Stimulated activated CD8-positive, alpha-beta memory T cell treated with anti-CD3 and anti-CD28 coated beads, Interleukin-4, amount 100 ng/mL, for 24 hours (primary cell): ENCODE measurements at regions not wholly inside any gene's neighbourhood (a gene's known extent, or its start where the extent isn't known, plus 50 kb on each side); places are given as distances from the start of the nearest gene placed in this dataset.
A peak's percentile ranks its signal among the peaks of the same experiment; 100 is the strongest.
"Not testable (repeated sequence)": the region's sequence is repeated elsewhere in the genome, so short reads cannot be mapped to it uniquely, and the experiment has no call there.

ENCODE experiments used
- DNase-seq: peaks from one replicate; pipeline ENCODE4 v3.0.0-alpha.2; 2020; ENCODE audit warnings: low read depth

DNA sequence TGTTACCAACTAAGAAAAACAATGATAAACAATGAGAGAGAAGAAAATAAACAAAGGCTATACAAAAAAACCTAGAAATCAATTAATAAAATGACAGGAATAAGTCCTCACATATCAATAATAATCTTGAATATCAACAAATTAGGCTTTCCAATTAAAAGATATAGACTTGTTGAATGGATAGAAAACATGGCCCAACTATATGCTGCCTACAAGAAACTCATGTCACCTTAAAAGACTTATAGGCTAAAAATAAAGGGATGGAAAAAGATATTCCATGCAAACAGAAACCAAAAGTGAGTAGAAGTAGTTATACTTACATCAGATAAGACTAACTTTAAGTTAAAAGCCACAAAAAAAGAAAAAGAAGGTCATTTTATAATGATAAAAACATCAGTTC lies 183.9 kb downstream of the MYRFL start:
- DNase-seq, result no peak

DNA sequence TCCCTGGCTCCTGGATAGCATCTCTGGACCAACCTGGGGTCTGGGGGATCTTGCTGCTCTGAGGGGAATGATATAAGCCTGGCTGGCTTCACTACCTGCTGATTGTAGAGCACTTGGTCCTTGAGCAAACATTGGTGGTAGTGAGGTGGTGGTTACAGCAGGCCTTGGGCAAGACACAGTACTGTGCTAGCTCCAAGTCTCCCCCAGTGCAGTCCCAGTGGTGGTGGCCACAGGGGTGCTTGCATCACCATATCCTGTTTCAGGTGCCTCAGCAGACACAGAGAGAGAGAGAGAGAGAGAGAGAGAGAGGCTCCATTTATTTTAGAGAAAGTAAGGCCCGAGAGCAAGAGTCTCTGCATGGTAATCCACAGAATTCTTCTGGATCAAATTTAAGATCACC lies 186.3 kb downstream of the MYRFL start:
- DNase-seq, result no peak

GRCh38 chr12:70013016-70013415 lies 188.0 kb downstream of the MYRFL start:
- not testable (repeated sequence) for DNase-seq

DNA sequence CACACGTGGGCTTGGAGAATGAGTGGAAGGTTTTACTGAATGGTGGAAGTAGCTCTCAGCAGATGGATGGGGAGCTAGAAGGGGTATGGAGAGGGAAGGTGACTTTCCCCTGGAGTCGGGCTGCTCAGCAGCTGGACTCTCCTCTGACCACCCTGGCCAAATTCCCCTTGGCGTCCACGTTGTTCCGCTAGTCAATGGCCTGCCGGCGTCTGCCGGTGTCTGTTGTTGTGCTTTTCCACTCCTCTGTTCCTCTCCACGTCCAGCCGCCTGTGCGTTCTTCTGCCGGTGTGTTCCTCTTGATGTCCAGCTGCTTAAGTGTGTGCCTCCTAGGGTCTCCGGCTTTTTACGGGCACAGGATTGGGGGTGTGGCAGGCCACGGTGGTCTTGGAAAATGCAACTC lies 203.5 kb downstream of the MYRFL start:
- DNase-seq, result no peak

- DNase-seq, result no peak
Measured at GRCh38 chr12:70028918-70029317, 203.9 kb downstream of the MYRFL start.

- DNase-seq, result no peak
Measured at GRCh38 chr12:70031046-70031445, 206.0 kb downstream of the MYRFL start.

DNA sequence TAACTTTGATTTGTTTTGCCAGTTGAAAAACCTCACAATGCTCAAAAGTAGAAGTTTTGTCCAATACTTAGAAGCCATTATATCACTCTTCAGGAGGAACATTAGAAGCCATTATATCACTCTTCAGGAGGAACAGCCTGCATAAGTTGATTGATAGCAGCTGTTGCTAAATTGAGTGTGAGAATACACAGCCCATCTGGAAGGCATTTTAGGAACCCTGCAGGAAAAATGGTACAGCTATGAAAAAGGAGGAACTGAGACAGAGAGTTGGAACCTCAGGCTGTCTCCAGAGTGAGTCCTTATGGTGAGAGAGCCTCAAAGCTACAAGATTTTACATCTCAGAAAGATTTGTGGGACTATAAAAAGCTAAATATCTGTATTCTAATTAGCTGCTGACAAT lies 207.0 kb downstream of the MYRFL start:
- DNase-seq, result no peak

- no peak for DNase-seq
Measured at GRCh38 chr12:70033310-70033709, 208.3 kb downstream of the MYRFL start.

- no peak for DNase-seq
Measured at GRCh38 chr12:70040141-70040540, 203.1 kb upstream of the CNOT2 start.

DNA sequence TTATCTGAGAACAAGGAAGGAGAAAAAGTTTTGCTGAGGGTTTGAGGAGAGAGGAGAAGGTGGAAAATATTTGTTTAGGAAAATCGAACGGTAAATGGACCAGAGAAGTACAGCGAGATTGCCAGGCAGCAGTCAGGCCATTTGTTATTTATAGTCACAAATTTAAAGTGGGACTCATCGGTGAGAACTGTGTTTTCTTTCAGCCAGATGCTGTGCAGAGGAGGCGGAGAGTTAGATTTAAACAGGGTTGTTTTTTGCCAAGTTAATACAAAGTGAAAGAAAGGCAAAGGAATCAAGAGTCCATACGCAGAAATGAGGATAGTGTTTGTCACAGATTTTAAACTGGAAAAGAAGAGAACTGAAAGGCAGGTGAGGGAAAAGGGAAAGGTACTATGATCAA lies 200.6 kb upstream of the CNOT2 start:
- DNase-seq, result no peak

- no peak for DNase-seq
Measured at GRCh38 chr12:70043490-70044138, 199.6 kb upstream of the CNOT2 start.

GRCh38 chr12:70044167-70044566 lies 199.1 kb upstream of the CNOT2 start:
- DNase-seq, result no peak

DNA sequence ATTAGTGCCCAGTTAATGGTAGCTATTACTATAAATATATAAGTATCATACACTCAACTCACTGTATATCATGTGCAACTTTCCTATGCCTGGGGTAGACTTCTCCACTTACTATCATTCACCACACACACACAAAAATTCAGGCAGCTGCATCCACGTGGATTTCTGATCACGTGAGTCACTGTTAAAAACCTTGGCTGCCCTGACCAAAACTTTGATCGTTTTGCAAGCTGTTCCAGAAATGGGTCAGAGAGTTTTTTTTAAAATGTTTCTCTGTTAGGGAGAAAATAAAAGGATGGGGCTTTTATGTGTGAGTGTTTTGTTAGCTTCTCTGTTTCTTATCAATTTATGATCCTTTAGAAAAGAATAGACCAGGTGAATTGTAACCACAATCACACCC lies 198.2 kb upstream of the CNOT2 start:
- DNase-seq, result no peak

DNA sequence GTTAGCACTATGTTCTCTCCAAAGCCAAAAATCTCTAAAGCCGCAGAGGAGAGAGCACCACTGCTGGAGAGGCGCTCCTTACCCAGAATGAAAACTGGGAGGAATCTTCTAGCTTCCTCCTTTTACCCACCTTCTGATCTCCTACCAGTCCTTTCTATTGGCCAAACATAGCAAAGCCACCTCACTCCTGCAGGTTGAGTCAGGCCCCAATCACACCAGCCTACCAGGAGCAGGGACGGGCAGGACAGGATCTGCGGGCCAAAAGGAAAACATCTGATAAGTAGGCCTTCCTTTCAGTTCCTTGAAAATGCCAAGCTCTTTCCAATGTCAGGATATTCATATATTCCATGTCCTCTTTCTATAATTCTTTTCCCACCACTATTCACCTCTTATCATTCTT lies 197.7 kb upstream of the CNOT2 start:
- no peak for DNase-seq

DNA sequence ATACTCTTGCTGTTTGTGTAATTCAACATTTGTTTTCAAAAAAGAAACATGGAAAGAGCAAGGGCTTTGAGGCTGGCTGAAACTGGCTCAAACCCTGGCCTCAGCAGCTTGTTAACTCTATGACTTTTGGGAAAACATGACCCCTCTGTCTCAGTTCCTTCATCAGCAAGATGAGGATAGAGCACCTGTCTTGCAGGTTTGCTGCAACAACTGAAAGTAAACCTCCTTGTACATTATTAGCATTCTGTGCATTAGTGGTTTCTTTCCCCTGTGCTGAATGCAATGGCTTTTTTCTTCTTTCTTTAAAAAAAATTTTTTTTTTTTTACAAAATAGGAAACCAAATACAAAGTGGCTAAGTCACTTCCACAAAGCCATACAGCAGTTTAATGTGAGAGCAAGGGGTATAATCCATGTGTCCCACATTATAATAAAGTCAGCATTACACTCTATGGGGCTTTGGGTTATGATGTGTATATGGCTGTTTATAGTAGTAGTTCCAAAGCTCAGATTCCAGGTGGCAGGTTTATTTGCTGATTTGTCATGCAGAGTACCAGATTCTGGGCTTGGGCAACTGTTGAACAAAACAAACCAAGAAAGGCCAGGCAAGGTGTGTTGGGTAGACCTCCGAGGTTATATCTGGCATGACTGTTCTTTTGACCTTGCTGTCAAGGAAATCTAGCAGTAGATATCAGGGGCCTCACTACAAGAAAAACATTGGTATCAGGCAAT lies 194.5 kb upstream of the CNOT2 start:
- no peak for DNase-seq

DNA sequence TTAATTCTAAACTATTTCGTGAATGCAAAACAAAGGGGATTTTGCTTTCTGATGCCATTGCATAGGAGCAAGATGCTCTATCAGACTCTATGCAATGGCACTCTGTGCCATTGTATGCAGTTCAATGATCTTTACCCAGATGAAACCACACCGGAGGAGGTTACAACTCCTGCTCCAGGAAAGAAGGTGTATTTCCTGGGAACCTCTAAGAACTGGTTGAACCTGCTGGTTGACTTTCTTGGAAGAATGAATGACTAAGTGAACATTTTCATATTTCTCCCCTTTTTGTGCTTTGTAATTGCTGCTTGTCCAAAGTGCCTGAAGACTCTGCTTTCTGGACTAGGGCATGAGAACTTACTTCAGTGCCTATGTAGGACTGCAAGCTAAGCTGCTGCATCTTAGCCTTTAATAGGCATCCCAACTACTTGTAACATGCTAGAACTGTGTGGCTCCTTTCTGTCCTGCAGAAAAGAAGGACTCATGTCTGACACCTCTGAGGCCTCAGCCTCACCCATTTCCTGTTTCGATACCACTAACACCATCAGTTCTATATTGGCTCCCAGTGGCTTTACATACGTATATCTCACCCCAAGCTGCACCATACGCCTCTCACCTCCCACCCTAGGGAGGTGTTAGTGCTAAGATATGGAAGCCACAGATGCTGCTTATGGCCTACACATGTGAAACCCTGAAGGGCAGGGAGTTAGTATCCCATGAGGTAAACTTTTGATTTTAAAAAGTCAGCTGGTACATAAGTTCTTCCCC lies 193.5 kb upstream of the CNOT2 start:
- peak; percentile 9 for DNase-seq

GRCh38 chr12:70052476-70052875 lies 190.8 kb upstream of the CNOT2 start:
- DNase-seq, result no peak

DNA sequence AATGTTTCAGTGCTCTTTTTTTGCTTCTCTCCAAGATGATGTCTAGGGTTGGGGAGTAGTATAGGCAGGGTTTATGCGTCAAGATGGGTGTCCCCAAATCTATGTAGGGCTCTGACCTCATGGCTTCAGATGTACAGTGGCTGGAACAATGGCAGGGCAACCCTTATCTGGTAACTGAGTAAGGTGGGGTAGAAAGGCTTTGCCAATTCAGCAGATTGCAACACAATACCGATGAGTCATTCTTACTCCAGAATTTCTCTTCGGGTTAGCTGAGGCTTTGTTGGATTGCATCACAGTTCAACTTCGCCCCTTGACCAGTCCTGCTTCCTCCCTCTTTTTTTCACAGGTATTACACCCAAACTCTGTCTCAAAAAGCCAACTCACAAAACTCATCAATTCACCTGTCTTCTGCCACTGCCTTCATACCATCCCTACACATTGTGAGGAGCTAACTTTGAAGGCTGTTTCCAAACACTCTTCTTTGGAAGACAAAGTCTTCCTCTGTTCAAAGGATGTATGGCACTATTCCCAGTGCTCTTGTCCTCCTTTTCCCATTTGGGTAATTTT lies 190.2 kb upstream of the CNOT2 start:
- DNase-seq, result no peak

DNA sequence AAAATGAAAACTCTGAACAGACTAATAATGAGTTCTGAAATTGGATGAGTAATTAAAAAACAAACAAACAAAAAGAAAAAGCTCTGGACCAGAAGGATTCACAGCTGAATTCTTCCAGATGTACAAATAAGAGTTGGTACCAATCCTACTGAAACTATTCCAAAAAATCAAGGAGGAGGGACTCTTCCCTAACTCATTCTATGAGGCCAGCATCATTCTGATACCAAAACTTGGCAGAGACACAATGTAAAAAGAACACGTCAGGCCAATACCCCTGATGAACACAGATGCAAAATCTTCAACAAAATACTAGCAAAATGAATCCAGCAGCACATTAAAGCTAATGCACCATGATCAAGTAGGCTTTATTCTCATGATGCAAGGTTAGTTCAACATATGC lies 183.9 kb upstream of the CNOT2 start:
- no peak for DNase-seq

DNA sequence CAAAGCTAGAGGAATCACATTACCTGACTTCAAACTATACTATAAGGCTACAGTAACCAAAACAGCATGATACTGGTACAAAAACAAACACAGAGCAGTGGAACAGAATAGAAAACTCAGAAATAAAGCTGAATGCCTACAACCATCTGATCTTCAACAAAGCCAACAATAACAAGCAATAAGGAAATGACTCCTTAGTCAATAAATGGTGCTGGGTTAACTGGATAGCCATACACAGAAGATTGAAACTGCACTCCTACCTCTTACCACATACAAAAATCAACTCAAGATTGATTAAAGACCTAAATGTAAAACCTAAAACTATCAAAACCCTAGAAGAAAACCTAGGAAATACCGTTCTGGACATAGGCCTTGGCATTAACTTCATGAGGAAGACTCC lies 182.6 kb upstream of the CNOT2 start:
- DNase-seq, result no peak

GRCh38 chr12:70068743-70069142 lies 174.5 kb upstream of the CNOT2 start:
- DNase-seq, result no peak

DNA sequence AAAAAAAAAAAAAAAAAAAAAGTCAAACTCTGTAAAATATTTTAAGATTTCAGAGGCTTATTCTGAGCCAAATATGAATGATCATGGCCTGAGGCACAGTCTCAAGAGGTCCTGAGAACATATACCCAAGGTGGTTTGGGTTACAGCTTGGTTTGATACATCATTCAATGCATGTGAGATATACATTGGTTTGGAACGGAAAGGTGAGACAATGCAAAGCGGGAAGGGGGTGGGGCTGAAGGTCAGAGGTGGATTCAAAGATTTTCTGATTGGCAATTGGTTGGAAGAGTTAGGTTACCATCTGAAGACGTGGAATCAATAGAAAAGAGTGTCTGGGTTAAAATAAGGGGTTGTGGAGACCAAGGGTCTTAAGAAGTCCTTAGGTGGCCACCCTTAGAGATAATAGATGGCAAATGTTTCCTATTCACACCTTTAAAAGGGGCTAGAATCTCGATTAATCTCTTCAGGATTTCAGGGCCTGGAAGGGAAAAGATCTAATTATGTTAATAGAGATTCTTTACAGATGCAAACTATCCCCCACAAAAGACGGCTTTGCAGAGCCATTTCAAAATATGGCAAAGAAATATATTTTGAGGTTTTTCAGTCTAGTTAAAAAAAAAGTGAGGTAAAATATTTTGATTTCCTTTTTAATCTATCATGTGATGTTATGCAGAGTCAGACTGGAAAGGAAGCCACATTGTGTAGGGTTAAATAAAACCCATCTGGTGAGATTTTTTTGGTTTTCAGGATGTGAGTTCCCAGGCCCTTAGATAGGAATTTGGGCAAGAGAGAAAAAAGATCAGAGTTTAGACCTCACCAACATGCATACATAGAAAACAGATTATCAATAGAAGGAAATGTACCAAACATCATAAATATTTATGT lies 173.8 kb upstream of the CNOT2 start:
- DNase-seq, result no peak
